Spleen (tissue), 7 donors: ENCODE measurements at regions not wholly inside any gene's neighbourhood (a gene's known extent, or its start where the extent isn't known, plus 50 kb on each side); places are given as distances from the start of the nearest gene placed in this dataset.

Source experiments
- CTCF ChIP-seq, 11 experiments: fragments of 200-600 bp in 7 of 11; fragments of 450-650 bp in 4 of 11; sonication (generic) in 4 of 11; IDR thresholded peaks in 8 of 11; conservative IDR thresholded peaks in 3 of 11; 1 replicate in 7 of 11; 2 replicates in 4 of 11; pipeline versions ENCODE4 v1.4.0 to v1.8.0; 2016 to 2021; ENCODE audit warnings: antibody characterized with exemption in 11 of 11, inconsistent platforms in 4 of 11, mild to moderate bottlenecking in 1 of 11
- POLR2A ChIP-seq, 3 donors: fragments of 450-650 bp; IDR thresholded peaks; one replicate each; pipeline ENCODE4 v1.5.1; 2017; ENCODE audit warnings: antibody characterized with exemption in 3 of 3, mild to moderate bottlenecking in 1 of 3
- donor health status: DM: no; HTN: no; CAD: no; lungs with moderate emphysema.
- donor health status: DM: no; HTN: no; CAD: no.
- donor health status: DM: no; HTN: no; CAD: no.

- TF ChIP-seq CTCF (IDR thresholded peaks at IDR 0.05 in 8 of 11, conservative IDR thresholded peaks at IDR 0.05 in 3 of 11) (no peak), POLR2A (IDR thresholded peaks at IDR 0.05) (no peak)
Observed at GRCh38 chr14:82421286-82421685, 887.6 kb upstream of the SEL1L start.
